HG02870 (cell line): ENCODE measurements at regions not wholly inside any gene's neighbourhood (a gene's known extent, or its start where the extent isn't known, plus 50 kb on each side); places are given as distances from the start of the nearest gene placed in this dataset.
"Not testable (repeated sequence)": the region's sequence is repeated elsewhere in the genome, so short reads cannot be mapped to it uniquely, and the experiment has no call there.

Experiments
- ATAC-seq: cut with Tn5 transposase; IDR thresholded peaks from one replicate; pipeline ENCODE4 v1.9.1; 2021; ENCODE audit warnings: mild to moderate bottlenecking, moderate library complexity; ENCODE audit not compliant: unreplicated experiment

- ATAC-seq = no peak
Measured at GRCh38 chr10:16231176-16231575, 205.6 kb upstream of the PTER start.

GRCh38 chr10:16231734-16232435 lies 204.9 kb upstream of the PTER start:
- ATAC-seq = no peak

- ATAC-seq = no peak
Measured at GRCh38 chr10:16232441-16232840, 204.4 kb upstream of the PTER start.

- ATAC-seq = no peak
Measured at GRCh38 chr10:16234916-16235315, 201.9 kb upstream of the PTER start.

GRCh38 chr10:16242446-16242845 lies 194.4 kb upstream of the PTER start:
- no peak for ATAC-seq

GRCh38 chr10:16242859-16243613 lies 193.8 kb upstream of the PTER start:
- ATAC-seq = no peak

GRCh38 chr10:16250136-16250535 lies 186.7 kb upstream of the PTER start:
- not testable (repeated sequence) for ATAC-seq

- ATAC-seq = no peak
Measured at GRCh38 chr10:16256336-16256735, 180.5 kb upstream of the PTER start.

- ATAC-seq = no peak
Measured at GRCh38 chr10:16258291-16259040, 178.3 kb upstream of the PTER start.

GRCh38 chr10:16259726-16260125 lies 177.1 kb upstream of the PTER start:
- ATAC-seq = no peak

- no peak for ATAC-seq
Measured at GRCh38 chr10:16260388-16260787, 176.4 kb upstream of the PTER start.

- no peak for ATAC-seq
Measured at GRCh38 chr10:16271571-16271970, 165.2 kb upstream of the PTER start.

- ATAC-seq = no peak
Measured at GRCh38 chr10:16274911-16275310, 161.9 kb upstream of the PTER start.

GRCh38 chr10:16280595-16280994 lies 156.2 kb upstream of the PTER start:
- ATAC-seq = no peak

- ATAC-seq = no peak
Measured at GRCh38 chr10:16292366-16292765, 144.4 kb upstream of the PTER start.

GRCh38 chr10:16297069-16297468 lies 139.7 kb upstream of the PTER start:
- ATAC-seq = no peak

- ATAC-seq = no peak
Measured at GRCh38 chr10:16297642-16298041, 139.2 kb upstream of the PTER start.

GRCh38 chr10:16304311-16304710 lies 132.5 kb upstream of the PTER start:
- no peak for ATAC-seq

GRCh38 chr10:16310440-16310839 lies 126.4 kb upstream of the PTER start:
- ATAC-seq = no peak

GRCh38 chr10:16314259-16314658 lies 122.6 kb upstream of the PTER start:
- no peak for ATAC-seq

GRCh38 chr10:16316733-16317390 lies 119.9 kb upstream of the PTER start:
- ATAC-seq = no peak
